Gastrocnemius medialis (tissue), 4 donors: ENCODE measurements at regions not wholly inside any gene's neighbourhood (a gene's known extent, or its start where the extent isn't known, plus 50 kb on each side); places are given as distances from the start of the nearest gene placed in this dataset.
A peak's percentile ranks its signal among the peaks of the same experiment; 100 is the strongest.
"Not testable (repeated sequence)": the region's sequence is repeated elsewhere in the genome, so short reads cannot be mapped to it uniquely, and the experiment has no call there.

Source experiments
- ATAC-seq, 2 donors: fragments of 150-250 bp; one replicate each; pipeline ENCODE4 v1.9.1; 2016
- DNase-seq, 2 donors: peaks; one replicate each; pipeline ENCODE4 v3.0.0-alpha.2; 2019
- H3K27ac ChIP-seq, 4 donors: fragments of 200-600 bp; sonication (generic); 1 replicate in 1 of 4; 2 replicates in 3 of 4; pipeline ENCODE4 v1.5.1; 2016 to 2018; ENCODE audit warnings: mild to moderate bottlenecking in 2 of 4, moderate library complexity in 1 of 4
- H3K27me3 ChIP-seq, 3 donors: fragments of 200-600 bp; sonication (generic) in 2 of 3; 1 replicate in 1 of 3; 2 replicates in 2 of 3; pipeline versions ENCODE4 v1.5.1 to v1.6.0; 2016 to 2019; ENCODE audit warnings: mild to moderate bottlenecking in 1 of 3, moderate library complexity in 1 of 3
- H3K36me3 ChIP-seq, 2 donors: fragments of 200-600 bp; sonication (generic) in 1 of 2; one replicate each; pipeline ENCODE4 v1.5.1; 2017 to 2018
- H3K4me1 ChIP-seq, 2 donors: fragments of 200-600 bp; sonication (generic) in 1 of 2; one replicate each; pipeline ENCODE4 v1.5.1; 2016 to 2017; ENCODE audit warnings: mild to moderate bottlenecking in 2 of 2
- H3K4me3 ChIP-seq, 4 donors: fragments of 200-600 bp; sonication (generic) in 3 of 4; 1 replicate in 1 of 4; 2 replicates in 3 of 4; pipeline ENCODE4 v1.5.1; 2016 to 2019; ENCODE audit warnings: mild to moderate bottlenecking in 2 of 4
- H3K9me3 ChIP-seq, 3 donors: fragments of 200-600 bp; sonication (generic) in 2 of 3; 1 replicate in 1 of 3; 2 replicates in 2 of 3; pipeline ENCODE4 v1.5.1; 2016 to 2019
- in situ Hi-C, 4 donors: fragments of 200-750 bp; cut with MboI; loops; one replicate each; pipeline versions ENCODE4 v1.15.0 to v1.8.0; 2017; ENCODE audit warnings: low sequenced_read_pairs in 4 of 4
- intact Hi-C: fragments of 100-400 bp; cut with DNase I; formaldehyde crosslinking; loops from one replicate; pipeline ENCODE4 v1.15.1; 2023; ENCODE audit warnings: low total_unique reads

- H3K27me3 ChIP-seq, H3K27ac ChIP-seq, H3K4me1 ChIP-seq, H3K36me3 ChIP-seq, DNase-seq, H3K4me3 ChIP-seq, ATAC-seq, in situ Hi-C loops, intact Hi-C loops, H3K9me3 ChIP-seq: not testable (repeated sequence)
Measured at GRCh38 chr9:62526306-62526705, 1336.5 kb downstream of the SPATA31A7 start.

GRCh38 chr9:62532162-62532776 is 1342.4 kb downstream of the SPATA31A7 start:
- H3K9me3 ChIP-seq, in situ Hi-C loops, DNase-seq, ATAC-seq, H3K4me1 ChIP-seq, H3K27me3 ChIP-seq, intact Hi-C loops, H3K27ac ChIP-seq, H3K36me3 ChIP-seq: not testable (repeated sequence)
- peak overlapping the region in 1 of 4 donors; percentile 39 for H3K4me3 ChIP-seq

DNA sequence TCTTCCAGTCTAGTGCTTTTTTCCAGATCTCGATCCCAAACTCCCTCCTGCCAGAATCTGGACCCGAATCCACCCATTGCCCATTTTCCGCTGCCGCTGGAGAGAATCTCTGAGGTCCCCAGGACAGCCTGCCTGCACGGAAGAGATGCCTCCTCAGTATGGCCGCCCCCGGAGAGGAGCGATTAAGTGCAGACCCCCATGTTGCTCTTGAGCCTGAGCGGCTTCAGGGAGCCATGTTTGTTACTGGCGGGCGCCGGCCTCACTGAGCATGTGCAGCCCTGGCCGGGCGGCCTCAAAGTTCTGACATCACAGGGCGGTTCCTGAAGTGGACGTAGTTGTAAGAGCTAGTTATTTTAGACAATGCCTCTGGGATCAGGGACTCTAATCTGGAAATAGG is 1342.9 kb downstream of the SPATA31A7 start:
- H3K36me3 ChIP-seq, H3K9me3 ChIP-seq, H3K27ac ChIP-seq, H3K4me1 ChIP-seq, DNase-seq, intact Hi-C loops, H3K27me3 ChIP-seq, H3K4me3 ChIP-seq, ATAC-seq, in situ Hi-C loops: not testable (repeated sequence)

GRCh38 chr9:62550539-62550938 is 1360.7 kb downstream of the SPATA31A7 start:
- H3K27me3 ChIP-seq, H3K4me3 ChIP-seq, in situ Hi-C loops, ATAC-seq, H3K4me1 ChIP-seq, H3K27ac ChIP-seq, H3K9me3 ChIP-seq, H3K36me3 ChIP-seq, intact Hi-C loops, DNase-seq: not testable (repeated sequence)

- H3K27ac ChIP-seq, DNase-seq, H3K36me3 ChIP-seq, H3K9me3 ChIP-seq, H3K4me1 ChIP-seq, ATAC-seq, intact Hi-C loops, H3K4me3 ChIP-seq, in situ Hi-C loops, H3K27me3 ChIP-seq: not testable (repeated sequence)
Measured at GRCh38 chr9:62560603-62561002, 1370.8 kb downstream of the SPATA31A7 start.

GRCh38 chr9:62565132-62565531 is 1375.3 kb downstream of the SPATA31A7 start:
- ATAC-seq, H3K27me3 ChIP-seq, intact Hi-C loops, H3K4me1 ChIP-seq, H3K4me3 ChIP-seq, in situ Hi-C loops, H3K9me3 ChIP-seq, H3K36me3 ChIP-seq, DNase-seq, H3K27ac ChIP-seq: not testable (repeated sequence)

- in situ Hi-C loops, H3K36me3 ChIP-seq, H3K9me3 ChIP-seq: not testable (repeated sequence)
Measured at GRCh38 chr9:62566430-62566829, 1376.6 kb downstream of the SPATA31A7 start.

GRCh38 chr9:62597128-62597527 is 1407.3 kb downstream of the SPATA31A7 start:
- H3K4me3 ChIP-seq, H3K9me3 ChIP-seq, H3K36me3 ChIP-seq, ATAC-seq, intact Hi-C loops, in situ Hi-C loops, DNase-seq, H3K27me3 ChIP-seq, H3K27ac ChIP-seq, H3K4me1 ChIP-seq: not testable (repeated sequence)

More at GRCh38 chr9:62566430-62566829, 1376.6 kb downstream of the SPATA31A7 start:
- intact Hi-C loops, H3K27me3 ChIP-seq, H3K4me3 ChIP-seq, H3K27ac ChIP-seq, DNase-seq, H3K4me1 ChIP-seq, ATAC-seq: not testable (repeated sequence)
